Activated CD4-positive, alpha-beta T cell treated with anti-CD3 and anti-CD28 coated beads for 36 hours (primary cell): ENCODE measurements at regions not wholly inside any gene's neighbourhood (a gene's known extent, or its start where the extent isn't known, plus 50 kb on each side); places are given as distances from the start of the nearest gene placed in this dataset.
"Not testable (repeated sequence)": the region's sequence is repeated elsewhere in the genome, so short reads cannot be mapped to it uniquely, and the experiment has no call there.

Experiments used
- ATAC-seq: fragments of 200-7000 bp; cut with Tn5 transposase; one replicate; pipeline ENCODE4 v1.10.0; 2021; ENCODE audit warnings: mild to moderate bottlenecking, moderate library complexity
- CTCF ChIA-PET: fragments of 350-600 bp; sonication (Branson Sonifier 250); formaldehyde crosslinking; loops from one replicate; lab custom pipeline; 2021; ENCODE audit warnings: antibody characterized with exemption; lab: Charles Lee
- POLR2A ChIA-PET: fragments of 350-600 bp; sonication (Branson Sonifier 250); formaldehyde crosslinking; loops from one replicate; lab custom pipeline; 2021; ENCODE audit warnings: antibody characterized with exemption, inconsistent platforms; lab: Charles Lee
- DNase-seq: peaks from one replicate; pipeline ENCODE4 v3.0.0-alpha.2; 2020
- H3K27ac Mint-ChIP-seq: one replicate; pipeline ENCODE4 v1.8.0; 2021; ENCODE audit warnings: mixed read lengths
- H3K27me3 Mint-ChIP-seq: one replicate; pipeline ENCODE4 v1.8.0; 2021; ENCODE audit warnings: mixed read lengths
- H3K36me3 Mint-ChIP-seq: one replicate; pipeline ENCODE4 v1.8.0; 2021; ENCODE audit warnings: low read depth, mixed read lengths
- H3K4me1 Mint-ChIP-seq: one replicate; pipeline ENCODE4 v1.8.0; 2021; ENCODE audit warnings: mixed read lengths
- H3K4me3 Mint-ChIP-seq: one replicate; pipeline ENCODE4 v1.8.0; 2021; ENCODE audit warnings: mild to moderate bottlenecking, moderate library complexity, mixed read lengths
- H3K9me3 Mint-ChIP-seq: one replicate; pipeline ENCODE4 v1.8.0; 2021; ENCODE audit warnings: low read depth, mixed read lengths
- intact Hi-C, 2 experiments: fragments of 100-400 bp; cut with DNase I in 1 of 2; cut with micrococcal nuclease in 1 of 2; formaldehyde crosslinking; loops; one replicate each; pipeline versions ENCODE4 v1.14.2 to v1.15.1; 2022 to 2024; cut with DNase I, micrococcal nuclease

DNA sequence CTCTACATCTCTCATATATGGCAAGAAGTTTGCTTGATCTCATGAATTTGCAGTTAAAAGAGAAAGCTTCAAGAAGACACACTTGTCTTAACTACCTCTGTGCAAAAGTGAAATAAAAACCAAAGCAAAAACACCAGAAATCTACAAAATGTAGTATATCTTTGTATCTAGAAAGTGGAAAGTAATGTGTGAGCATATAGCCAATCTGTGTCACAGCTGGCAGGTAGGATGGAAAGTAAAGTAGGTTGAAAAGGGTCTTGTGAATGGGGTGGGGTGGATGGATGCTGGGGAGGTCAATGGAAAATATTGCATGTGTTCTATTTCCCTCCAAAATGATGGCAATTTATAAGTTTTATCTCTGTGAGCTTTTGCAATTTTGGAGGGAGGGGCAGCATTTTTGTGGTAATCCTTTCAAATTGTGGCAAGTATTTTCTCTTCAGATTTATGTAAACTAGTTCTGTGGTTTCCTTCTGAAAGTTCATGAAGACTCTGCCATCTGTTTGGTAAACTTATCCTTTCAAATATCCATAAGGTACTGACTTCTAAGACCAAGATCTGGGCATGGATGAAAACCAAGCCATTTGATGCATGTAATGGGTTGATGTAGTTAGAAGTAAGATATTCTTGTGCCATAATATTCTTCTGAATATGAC, 215.9 kb upstream of the GIMD1 start:
- Mint-ChIP-seq H3K4me1 (no peaks in the 10 kb centered on the region), H3K9me3 (no peaks in the 10 kb centered on the region), H3K27me3 (peaks cover 5% of the 10 kb centered on the region), H3K27ac (no peak overlapping the region), H3K36me3 (no peaks in the 10 kb centered on the region), H3K4me3 (no peak overlapping the region)
- CTCF ChIA-PET = interaction anchor here (0.7 kb wide), 1 partner anchor 13 kb away, joined by 5 read pairs; no protein-coding TSS in a partner anchor
- intact Hi-C loops = no loop called here
- DNase-seq (no peak), ATAC-seq (no peak)
- POLR2A ChIA-PET = no interaction called here

DNA sequence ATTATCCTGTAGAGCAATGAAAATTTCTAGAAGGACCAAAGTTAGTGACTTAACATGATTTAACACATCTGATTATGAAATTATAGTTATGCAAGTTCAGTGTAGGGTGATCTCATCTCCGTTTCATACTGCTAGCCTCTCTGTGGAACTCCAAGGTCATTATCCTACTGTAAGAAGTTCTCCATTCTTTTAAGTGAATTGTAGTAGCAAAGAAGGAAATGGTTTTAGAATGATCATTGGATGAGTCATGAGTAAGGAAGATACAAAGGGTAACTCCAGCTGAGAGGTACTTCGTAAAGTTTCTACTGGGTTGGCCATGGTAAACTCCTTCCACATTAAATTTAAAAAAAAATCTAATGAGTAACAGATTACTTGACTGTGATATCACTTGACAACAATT, 215.0 kb upstream of the GIMD1 start:
- ChIA-PET POLR2A (no interaction called here), CTCF (interaction anchor here (0.6 to 0.7 kb wide), 2 partner anchors 14 to 77 kb away, joined by 3 to 5 read pairs; no protein-coding TSS in a partner anchor)
- H3K36me3 Mint-ChIP-seq = no peaks in the 10 kb centered on the region
- ATAC-seq (no peak), DNase-seq (no peak)
- no peaks in the 10 kb centered on the region for H3K4me1 Mint-ChIP-seq
- no peak overlapping the region for H3K4me3 Mint-ChIP-seq
- intact Hi-C loops = no loop called here
- H3K9me3 Mint-ChIP-seq = no peaks in the 10 kb centered on the region
- peaks cover 5% of the 10 kb centered on the region for H3K27me3 Mint-ChIP-seq
- H3K27ac Mint-ChIP-seq = no peak overlapping the region

DNA sequence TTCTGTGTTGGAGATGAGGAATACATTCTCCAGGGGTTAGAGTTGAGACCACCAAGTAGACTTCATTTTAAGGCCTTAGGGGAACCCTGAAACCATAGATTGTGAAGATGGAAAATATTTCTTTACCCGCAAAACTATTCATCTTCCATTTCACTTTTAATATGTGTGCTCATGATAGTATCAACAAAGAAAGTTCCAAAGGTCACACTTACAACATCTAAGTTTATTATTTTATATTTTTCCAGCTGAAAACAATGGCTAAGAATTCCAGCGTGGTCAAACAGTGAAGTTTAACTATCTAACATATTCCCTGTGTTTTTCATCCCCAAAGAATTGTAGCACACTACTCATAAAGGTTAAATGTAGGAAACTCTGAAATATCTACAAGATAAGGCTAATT, 214.5 kb upstream of the GIMD1 start:
- Mint-ChIP-seq H3K27ac (no peak overlapping the region), H3K9me3 (no peaks in the 10 kb centered on the region), H3K27me3 (peaks cover 5% of the 10 kb centered on the region), H3K4me3 (no peak overlapping the region), H3K4me1 (no peaks in the 10 kb centered on the region), H3K36me3 (no peaks in the 10 kb centered on the region)
- DNase-seq (no peak), ATAC-seq (no peak)
- CTCF ChIA-PET = no interaction called here
- intact Hi-C loops = no loop called here
- POLR2A ChIA-PET = no interaction called here

DNA sequence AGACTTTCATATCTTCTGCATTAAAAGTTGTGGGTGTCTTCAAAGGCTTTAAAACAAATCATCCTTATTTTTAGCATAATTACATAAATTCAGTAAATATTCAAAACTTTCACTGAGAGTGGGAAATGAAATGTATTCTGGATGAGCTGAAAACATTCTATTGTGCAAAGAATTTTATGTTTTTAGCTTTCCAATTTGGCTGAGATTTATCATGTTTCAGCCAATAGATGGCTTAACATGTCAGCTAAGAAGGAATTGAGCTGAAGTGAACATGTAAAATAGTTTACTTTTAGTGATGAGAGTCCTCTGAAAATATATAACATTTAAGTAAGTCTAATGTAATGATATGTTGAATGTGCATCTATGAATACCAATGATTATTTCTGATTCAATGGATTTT, 213.5 kb upstream of the GIMD1 start:
- no peaks in the 10 kb centered on the region for H3K4me1 Mint-ChIP-seq
- no peaks in the 10 kb centered on the region for H3K36me3 Mint-ChIP-seq
- no peak overlapping the region for H3K27ac Mint-ChIP-seq
- H3K27me3 Mint-ChIP-seq = peaks cover 5% of the 10 kb centered on the region
- ATAC-seq (no peak), DNase-seq (no peak)
- ChIA-PET POLR2A (no interaction called here), CTCF (no interaction called here)
- no peak overlapping the region for H3K4me3 Mint-ChIP-seq
- H3K9me3 Mint-ChIP-seq = no peaks in the 10 kb centered on the region
- intact Hi-C loops = no loop called here

DNA sequence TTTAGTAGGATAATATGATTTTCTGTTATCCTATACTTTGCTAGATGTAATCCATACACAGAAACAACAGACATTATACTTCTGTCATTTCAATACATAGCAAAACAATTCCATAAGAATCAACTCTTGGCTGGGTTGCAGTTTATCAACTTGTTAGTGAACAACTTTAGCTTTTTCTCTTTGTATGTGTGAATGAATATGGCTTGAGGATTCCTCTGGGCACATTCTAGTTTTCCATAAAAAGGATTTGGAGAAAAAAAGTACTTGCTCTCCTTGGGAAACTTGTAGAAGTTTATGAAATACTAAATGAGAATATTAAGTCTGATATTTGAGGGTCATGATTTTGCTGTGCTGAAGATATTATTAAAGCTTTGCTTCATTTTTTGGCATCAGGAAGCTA, 210.7 kb upstream of the GIMD1 start:
- ATAC-seq = no peak
- ChIA-PET CTCF (no interaction called here), POLR2A (no interaction called here)
- H3K4me3 Mint-ChIP-seq = no peak overlapping the region
- H3K27me3 Mint-ChIP-seq = peaks cover 3% of the 10 kb centered on the region
- intact Hi-C loops = no loop called here
- H3K36me3 Mint-ChIP-seq = no peaks in the 10 kb centered on the region
- H3K27ac Mint-ChIP-seq = no peak overlapping the region
- H3K9me3 Mint-ChIP-seq = no peaks in the 10 kb centered on the region
- DNase-seq = no peak
- no peaks in the 10 kb centered on the region for H3K4me1 Mint-ChIP-seq

DNA sequence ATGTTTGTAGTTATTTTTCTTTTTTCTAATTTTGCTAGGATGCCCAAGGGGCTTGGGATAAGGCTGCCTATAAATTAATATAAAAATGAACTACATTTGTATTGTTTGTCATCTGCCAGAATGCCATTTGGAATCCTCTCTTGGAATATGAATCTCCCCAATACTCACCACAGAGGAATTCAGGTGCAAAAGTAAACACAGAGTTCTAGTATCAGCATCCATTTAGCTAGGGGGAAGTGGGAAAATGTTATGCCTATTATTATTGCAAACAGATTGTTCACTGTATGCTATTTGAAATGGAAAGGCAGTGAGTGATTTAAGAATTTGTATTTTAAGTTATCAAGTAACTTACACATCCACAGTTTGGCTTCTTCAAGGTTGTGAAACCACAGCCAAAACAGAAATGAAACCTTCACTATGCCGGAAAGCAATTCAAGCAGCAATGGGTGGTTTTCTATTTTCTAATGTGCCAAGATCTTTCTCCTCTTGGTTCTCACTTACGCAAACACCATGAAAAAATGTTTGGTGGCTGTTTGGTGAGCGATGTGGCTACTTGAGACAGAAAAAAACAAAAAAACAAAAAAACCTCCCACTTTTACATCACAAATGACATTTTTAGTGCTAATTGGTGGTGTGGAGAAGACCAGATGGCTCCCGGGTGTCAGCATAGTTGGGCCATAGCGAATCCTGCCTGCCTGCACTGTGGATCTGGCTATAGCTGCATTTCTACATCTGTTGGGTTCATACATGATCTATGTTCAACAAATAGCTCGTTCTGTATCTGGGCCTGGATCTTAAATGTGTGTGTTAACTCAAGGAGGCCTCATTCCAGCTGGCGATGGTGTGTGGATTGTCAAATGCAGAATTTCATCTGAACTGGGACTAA, 200.8 kb upstream of the GIMD1 start:
- POLR2A ChIA-PET = no interaction called here
- no peak overlapping the region for H3K4me3 Mint-ChIP-seq

DNA sequence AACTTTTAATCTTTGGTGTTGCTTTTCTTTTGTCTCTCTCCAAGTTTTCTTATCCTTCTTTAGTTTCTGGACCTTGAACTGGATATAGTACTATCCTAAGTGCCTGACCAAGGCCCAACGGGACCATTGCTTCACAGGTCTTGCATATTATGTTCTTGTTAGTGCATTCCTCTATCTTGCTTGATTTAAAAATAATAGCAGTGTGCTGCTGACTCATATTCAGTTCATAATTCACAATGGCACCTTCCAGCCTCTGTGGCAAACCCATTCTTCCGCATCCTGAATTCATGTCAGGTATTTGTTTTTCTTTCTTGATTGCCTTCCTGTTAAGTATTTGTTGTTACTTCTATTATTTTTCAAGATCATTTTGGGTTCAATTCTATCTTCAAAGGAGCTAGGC, 197.1 kb upstream of the GIMD1 start:
- POLR2A ChIA-PET = no interaction called here
- CTCF ChIA-PET = no interaction called here
- H3K4me1 Mint-ChIP-seq = no peaks in the 10 kb centered on the region
- no peaks in the 10 kb centered on the region for H3K36me3 Mint-ChIP-seq
- no peak overlapping the region for H3K27ac Mint-ChIP-seq
- peaks cover 5% of the 10 kb centered on the region for H3K9me3 Mint-ChIP-seq
- intact Hi-C loops = no loop called here
- no peak overlapping the region for H3K4me3 Mint-ChIP-seq
- DNase-seq (no peak), ATAC-seq (no peak)
- H3K27me3 Mint-ChIP-seq = no peaks in the 10 kb centered on the region

More for the DNA sequence above, 200.8 kb upstream of the GIMD1 start:
- DNase-seq = no peak
- no peak for ATAC-seq
- H3K9me3 Mint-ChIP-seq = no peaks in the 10 kb centered on the region
- intact Hi-C loops = no loop called here
- CTCF ChIA-PET = no interaction called here
- H3K36me3 Mint-ChIP-seq = no peaks in the 10 kb centered on the region
- no peaks in the 10 kb centered on the region for H3K4me1 Mint-ChIP-seq
- H3K27me3 Mint-ChIP-seq = no peaks in the 10 kb centered on the region
- H3K27ac Mint-ChIP-seq = no peak overlapping the region

DNA sequence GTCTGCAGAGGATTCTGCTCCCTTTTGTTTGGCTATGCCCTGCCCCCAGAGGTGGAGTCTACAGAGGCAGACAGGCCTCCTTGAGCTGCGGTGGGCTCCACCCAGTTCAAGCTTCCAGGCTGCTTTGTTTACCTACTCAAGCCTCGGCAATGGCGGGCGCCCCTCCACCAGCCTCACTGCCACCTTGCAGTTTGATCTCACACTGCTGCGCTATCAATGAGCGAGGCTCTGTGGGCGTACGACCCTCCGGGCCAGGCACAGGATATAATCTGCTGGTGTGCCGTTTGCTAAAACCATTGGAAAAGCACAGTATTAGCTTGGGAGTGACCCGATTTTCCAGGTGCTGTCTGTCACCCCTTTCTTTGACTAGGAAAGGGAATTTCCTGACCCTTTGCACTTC, 195.1 kb upstream of the GIMD1 start:
- H3K36me3 Mint-ChIP-seq, POLR2A ChIA-PET, H3K9me3 Mint-ChIP-seq, H3K27me3 Mint-ChIP-seq, CTCF ChIA-PET, ATAC-seq, H3K4me1 Mint-ChIP-seq, H3K4me3 Mint-ChIP-seq, intact Hi-C loops, DNase-seq, H3K27ac Mint-ChIP-seq: not testable (repeated sequence)

DNA sequence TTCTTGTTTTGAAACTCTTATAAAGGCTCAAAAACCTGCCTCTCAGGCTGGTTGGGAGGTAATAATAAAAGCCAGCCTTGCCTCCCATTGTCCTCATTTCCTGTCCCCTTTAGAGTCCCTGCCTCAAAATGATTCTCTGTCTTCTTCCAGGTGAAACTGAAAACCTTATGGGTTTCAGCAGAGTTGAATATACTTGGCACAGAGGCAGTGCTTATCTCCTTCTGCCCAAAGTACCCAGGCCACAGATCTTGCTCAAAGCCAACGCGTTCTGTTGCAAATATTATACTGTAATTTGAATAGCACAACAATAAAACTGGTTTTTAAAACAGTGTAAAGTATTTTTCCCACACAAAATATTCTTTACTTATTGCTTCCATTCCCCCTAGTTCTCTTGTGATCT, 183.1 kb upstream of the GIMD1 start:
- no peaks in the 10 kb centered on the region for H3K27me3 Mint-ChIP-seq
- CTCF ChIA-PET = no interaction called here
- no peak overlapping the region for H3K4me3 Mint-ChIP-seq
- intact Hi-C loops = no loop called here
- peaks cover 9% of the 10 kb centered on the region for H3K9me3 Mint-ChIP-seq
- POLR2A ChIA-PET = no interaction called here
- H3K4me1 Mint-ChIP-seq = no peaks in the 10 kb centered on the region
- ATAC-seq (no peak), DNase-seq (no peak)
- no peaks in the 10 kb centered on the region for H3K36me3 Mint-ChIP-seq
- H3K27ac Mint-ChIP-seq = no peak overlapping the region

DNA sequence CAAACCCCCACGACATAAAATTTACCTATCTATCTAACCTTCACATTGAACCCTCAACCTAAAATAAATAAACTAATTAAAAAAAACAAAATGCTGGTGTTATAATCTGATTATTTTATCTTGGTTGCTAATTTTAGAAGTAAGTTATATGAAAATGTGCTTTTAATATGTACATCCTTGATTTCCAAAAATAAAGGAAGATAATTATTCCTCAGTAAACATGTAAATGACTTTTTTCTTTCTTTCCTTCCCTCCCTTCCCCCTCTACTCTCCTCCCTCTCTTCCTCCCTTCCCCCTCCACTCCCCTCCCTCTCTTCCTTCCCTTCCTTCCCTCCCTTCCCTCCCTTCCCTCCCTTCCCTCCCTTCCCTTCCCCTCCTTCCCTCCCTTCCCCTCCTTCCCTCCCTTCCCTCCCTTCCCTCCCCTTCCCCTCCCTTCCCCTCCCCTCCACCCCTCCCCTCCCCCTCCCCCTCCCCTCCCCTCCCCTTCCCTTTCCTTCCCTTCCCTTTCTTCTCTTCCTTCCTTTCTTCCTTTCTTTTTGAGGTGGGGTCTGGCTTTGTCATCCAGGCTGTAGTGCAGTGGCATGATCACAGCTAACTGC, 180.0 kb upstream of the GIMD1 start:
- ATAC-seq (no peak), DNase-seq (no peak)
- Mint-ChIP-seq H3K27ac (no peak overlapping the region), H3K4me3 (no peak overlapping the region), H3K27me3 (no peaks in the 10 kb centered on the region), H3K4me1 (no peaks in the 10 kb centered on the region), H3K36me3 (no peaks in the 10 kb centered on the region), H3K9me3 (peaks cover 9% of the 10 kb centered on the region)
- intact Hi-C loops = no loop called here
- ChIA-PET POLR2A (no interaction called here), CTCF (interaction anchor here (0.6 kb wide), 1 partner anchor 211 kb away, joined by 3 read pairs; no protein-coding TSS in a partner anchor)

DNA sequence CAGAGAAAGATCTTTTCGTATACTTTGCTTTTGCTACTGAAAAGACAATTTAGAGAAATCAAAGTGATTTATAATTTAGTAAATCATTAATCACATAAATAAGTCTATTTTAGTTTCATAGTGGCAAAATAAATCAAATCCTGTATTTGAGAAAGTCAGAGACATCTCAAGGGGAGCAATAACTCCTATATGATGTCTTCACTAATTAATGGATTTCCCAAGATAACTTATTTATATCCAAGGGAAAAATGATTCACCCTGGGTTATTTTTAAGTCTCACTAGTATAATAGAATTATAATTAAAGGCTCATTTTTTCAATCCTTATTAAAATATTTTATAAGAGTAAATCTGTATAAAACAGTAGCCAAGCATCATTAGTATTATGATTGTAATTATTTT, 177.8 kb upstream of the GIMD1 start:
- H3K27me3 Mint-ChIP-seq = no peaks in the 10 kb centered on the region
- POLR2A ChIA-PET = no interaction called here
- peaks cover 10% of the 10 kb centered on the region for H3K9me3 Mint-ChIP-seq
- ATAC-seq (no peak), DNase-seq (no peak)
- no peaks in the 10 kb centered on the region for H3K36me3 Mint-ChIP-seq
- no peaks in the 10 kb centered on the region for H3K4me1 Mint-ChIP-seq
- no peak overlapping the region for H3K27ac Mint-ChIP-seq
- intact Hi-C loops = no loop called here
- H3K4me3 Mint-ChIP-seq = no peak overlapping the region
- CTCF ChIA-PET = no interaction called here

DNA sequence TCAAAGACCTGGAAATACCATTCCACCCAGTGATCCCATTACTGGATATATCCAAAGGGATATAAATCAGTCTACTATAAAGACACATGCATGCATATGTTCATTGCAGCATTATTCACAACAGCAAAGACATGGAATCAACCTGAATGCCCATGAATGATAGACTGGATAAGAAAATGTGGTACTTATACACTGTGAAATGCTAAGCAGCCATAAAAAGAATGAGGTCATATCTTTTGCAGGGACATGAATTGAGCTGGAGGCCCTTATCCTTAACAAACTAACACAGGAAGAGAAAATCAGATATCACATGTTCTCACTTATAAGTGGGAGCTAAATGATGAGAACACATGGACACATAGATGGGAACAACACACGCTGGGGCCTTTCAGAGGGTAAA, 174.0 kb upstream of the GIMD1 start:
- H3K27me3 Mint-ChIP-seq, DNase-seq, H3K4me1 Mint-ChIP-seq, intact Hi-C loops, H3K9me3 Mint-ChIP-seq, H3K36me3 Mint-ChIP-seq, H3K27ac Mint-ChIP-seq, H3K4me3 Mint-ChIP-seq, POLR2A ChIA-PET, CTCF ChIA-PET, ATAC-seq: not testable (repeated sequence)
